ENCODE measurements at regions not wholly inside any gene's neighbourhood (a gene's known extent, or its start where the extent isn't known, plus 50 kb on each side); places are given as distances from the start of the nearest gene placed in this dataset.

DNA sequence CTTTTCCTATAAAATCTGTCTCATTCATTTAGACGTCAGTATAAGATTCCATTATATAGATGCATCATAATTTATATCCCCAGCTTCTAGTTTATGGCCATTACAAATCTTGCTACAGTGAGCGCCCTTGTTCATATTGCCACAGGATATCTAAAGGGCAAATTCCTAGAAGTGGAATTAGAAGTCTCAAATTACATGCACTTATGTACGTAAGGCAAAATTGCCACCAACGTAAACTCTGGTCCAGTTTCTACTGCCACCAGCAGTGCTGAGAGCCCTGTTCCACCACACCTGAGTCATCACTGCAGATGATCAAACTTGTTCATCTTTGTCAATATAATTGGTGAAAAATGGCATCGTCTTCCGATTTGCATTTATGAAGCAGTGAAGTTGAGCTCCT, 90.9 kb upstream of the ID2 start:
- 98% methylated on average over 5 of the region's 6 CpGs for WGBS (ENCODE audit: insufficient coverage)
- Histone ChIP-seq H3K4me1 (ENCODE audit: control insufficient read depth in 1 of 2, insufficient read depth in 2 of 2, low read length in 2 of 2) (peaks cover 0 to 5% of the 10 kb centered on the region in 2 donors), H4K20me1 (ENCODE audit: insufficient read depth, low read length) (no peaks in the 10 kb centered on the region), H2AFZ (ENCODE audit: insufficient read depth, low read depth, low read length, poor library complexity, severe bottlenecking) (no peak overlapping the region), H3K4me2 (replicated peaks; ENCODE audit: extremely low read depth, low read length, poor library complexity, severe bottlenecking) (no peak overlapping the region), H3K27ac (ENCODE audit: low read depth in 1 of 2, low read length in 2 of 2) (no peak overlapping the region), H3K9ac (ENCODE audit: insufficient read depth, low read length, poor library complexity, severe bottlenecking) (no peak overlapping the region), H3K36me3 (replicated peaks in 1 of 2; ENCODE audit: control insufficient read depth in 1 of 2, insufficient read depth in 2 of 2, low read length in 2 of 2) (no peaks in the 10 kb centered on the region), H3K79me2 (ENCODE audit: insufficient read depth, low read length) (no peaks in the 10 kb centered on the region), H3K4me3 (replicated peaks in 1 of 3; ENCODE audit: low read depth in 2 of 3, low read length in 3 of 3) (no peak overlapping the region), H3K9me3 (replicated peaks in 1 of 2; ENCODE audit: control insufficient read depth in 1 of 2, insufficient read depth in 1 of 2, low read length in 2 of 2) (no peaks in the 10 kb centered on the region), H3K27me3 (ENCODE audit: control insufficient read depth in 2 of 2, insufficient read depth in 2 of 2, low read length in 2 of 2) (no peaks in the 10 kb centered on the region)
- H3K9me3 Mint-ChIP-seq = no peaks in the 10 kb centered on the region
- TF ChIP-seq, protein P1, sequence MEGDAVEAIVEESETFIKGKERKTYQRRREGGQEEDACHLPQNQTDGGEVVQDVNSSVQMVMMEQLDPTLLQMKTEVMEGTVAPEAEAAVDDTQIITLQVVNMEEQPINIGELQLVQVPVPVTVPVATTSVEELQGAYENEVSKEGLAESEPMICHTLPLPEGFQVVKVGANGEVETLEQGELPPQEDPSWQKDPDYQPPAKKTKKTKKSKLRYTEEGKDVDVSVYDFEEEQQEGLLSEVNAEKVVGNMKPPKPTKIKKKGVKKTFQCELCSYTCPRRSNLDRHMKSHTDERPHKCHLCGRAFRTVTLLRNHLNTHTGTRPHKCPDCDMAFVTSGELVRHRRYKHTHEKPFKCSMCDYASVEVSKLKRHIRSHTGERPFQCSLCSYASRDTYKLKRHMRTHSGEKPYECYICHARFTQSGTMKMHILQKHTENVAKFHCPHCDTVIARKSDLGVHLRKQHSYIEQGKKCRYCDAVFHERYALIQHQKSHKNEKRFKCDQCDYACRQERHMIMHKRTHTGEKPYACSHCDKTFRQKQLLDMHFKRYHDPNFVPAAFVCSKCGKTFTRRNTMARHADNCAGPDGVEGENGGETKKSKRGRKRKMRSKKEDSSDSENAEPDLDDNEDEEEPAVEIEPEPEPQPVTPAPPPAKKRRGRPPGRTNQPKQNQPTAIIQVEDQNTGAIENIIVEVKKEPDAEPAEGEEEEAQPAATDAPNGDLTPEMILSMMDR (IDR thresholded peaks at IDR 0.05) = no peak
- H3K27ac Mint-ChIP-seq = no peak overlapping the region
- H3K36me3 Mint-ChIP-seq = no peaks in the 10 kb centered on the region
- H3K27me3 Mint-ChIP-seq (ENCODE audit: low read depth in 3 of 3) = peaks cover 5 to 11% (median 10%) of the 10 kb centered on the region in 3 donors
- H3K4me3 Mint-ChIP-seq = no peak overlapping the region
- H3K4me1 Mint-ChIP-seq = peaks cover 7% of the 10 kb centered on the region
- no peak for DNase-seq
- intact Hi-C loops (cut with micrococcal nuclease) = no loop called here

DNA sequence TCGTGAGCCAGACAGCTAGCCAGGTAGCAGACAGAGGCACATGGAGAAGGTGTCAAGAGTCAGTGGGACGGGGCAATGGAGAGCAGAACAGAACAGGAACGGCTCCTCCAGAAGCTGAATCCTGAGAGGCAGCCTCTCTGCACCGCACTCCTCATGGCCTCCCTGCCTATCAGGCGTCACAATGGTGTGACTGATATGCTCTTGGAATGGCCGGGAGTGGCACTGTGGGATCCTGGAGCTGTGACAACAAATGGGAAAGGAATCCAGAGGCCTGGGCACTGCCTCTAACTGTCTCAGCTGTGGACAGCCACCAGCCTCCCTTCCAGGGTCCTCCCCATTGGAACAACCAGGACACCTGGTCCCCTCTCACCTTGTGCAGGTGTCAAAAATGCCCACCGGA, 89.1 kb upstream of the ID2 start:
- intact Hi-C loops (cut with micrococcal nuclease) = no loop called here
- 80% methylated on average over 6 of the region's 7 CpGs for WGBS (ENCODE audit: insufficient coverage)
- no peak overlapping the region for H3K4me2 ChIP-seq (replicated peaks; ENCODE audit: extremely low read depth, low read length, poor library complexity, severe bottlenecking)

More for the DNA sequence above, 89.1 kb upstream of the ID2 start:
- no peak for DNase-seq
- Histone ChIP-seq H3K4me1 (ENCODE audit: control insufficient read depth in 1 of 2, insufficient read depth in 2 of 2, low read length in 2 of 2) (peaks cover 11 to 15% of the 10 kb centered on the region in 2 donors), H3K27ac (ENCODE audit: low read depth in 1 of 2, low read length in 2 of 2) (no peak overlapping the region), H4K20me1 (ENCODE audit: insufficient read depth, low read length) (no peaks in the 10 kb centered on the region), H3K27me3 (ENCODE audit: control insufficient read depth in 2 of 2, insufficient read depth in 2 of 2, low read length in 2 of 2) (no peaks in the 10 kb centered on the region), H3K9ac (ENCODE audit: insufficient read depth, low read length, poor library complexity, severe bottlenecking) (no peak overlapping the region), H3K9me3 (replicated peaks in 1 of 2; ENCODE audit: control insufficient read depth in 1 of 2, insufficient read depth in 1 of 2, low read length in 2 of 2) (no peaks in the 10 kb centered on the region), H3K36me3 (replicated peaks in 1 of 2; ENCODE audit: control insufficient read depth in 1 of 2, insufficient read depth in 2 of 2, low read length in 2 of 2) (no peaks in the 10 kb centered on the region), H3K79me2 (ENCODE audit: insufficient read depth, low read length) (no peaks in the 10 kb centered on the region), H3K4me3 (replicated peaks in 1 of 3; ENCODE audit: low read depth in 2 of 3, low read length in 3 of 3) (no peak overlapping the region), H2AFZ (ENCODE audit: insufficient read depth, low read depth, low read length, poor library complexity, severe bottlenecking) (no peak overlapping the region)
- TF ChIP-seq, protein P1 (IDR thresholded peaks at IDR 0.05) = no peak
- Mint-ChIP-seq H3K4me1 (peaks cover 20% of the 10 kb centered on the region), H3K4me3 (no peak overlapping the region), H3K27ac (no peak overlapping the region), H3K9me3 (no peaks in the 10 kb centered on the region), H3K36me3 (peaks cover 3 to 4% of the 10 kb centered on the region in 2 donors), H3K27me3 (ENCODE audit: low read depth in 3 of 3) (peaks cover 3 to 10% (median 6%) of the 10 kb centered on the region in 3 donors)

Measured in CD14-positive monocyte (primary cell).